NOMO-1 treated with DMSO at 0.1 percent for 48 hours (cell line): ENCODE measurements at regions not wholly inside any gene's neighbourhood (a gene's known extent, or its start where the extent isn't known, plus 50 kb on each side); places are given as distances from the start of the nearest gene placed in this dataset.
A peak's percentile ranks its signal among the peaks of the same experiment; 100 is the strongest.
"Not testable (repeated sequence)": the region's sequence is repeated elsewhere in the genome, so short reads cannot be mapped to it uniquely, and the experiment has no call there.

ENCODE experiments used
- DNase-seq: peaks from one replicate; lab custom pipeline; 2025; ENCODE audit not compliant: unreplicated experiment; lab: John Stamatoyannopoulos, UW

DNA sequence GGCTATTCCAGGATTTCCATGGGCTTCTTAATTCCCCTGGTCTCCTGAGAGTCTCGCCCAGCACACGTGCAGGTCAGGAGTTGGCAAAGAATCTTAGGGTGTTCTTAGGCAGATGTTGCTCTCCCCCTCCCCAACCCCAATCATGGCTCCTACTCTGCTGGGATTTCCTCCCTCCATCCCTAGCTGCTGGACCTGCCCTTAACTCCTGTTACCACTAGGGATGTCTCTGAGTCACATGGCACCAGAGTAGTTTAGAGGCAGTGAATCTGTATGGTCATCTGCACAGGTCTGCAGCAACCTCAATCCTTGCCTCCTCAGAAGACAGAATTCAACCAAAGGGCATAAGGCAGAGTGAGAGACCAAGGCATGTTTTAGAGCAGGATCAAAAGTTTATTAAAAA is 51.8 kb upstream of the CHST3 start:
- no peak for DNase-seq

DNA sequence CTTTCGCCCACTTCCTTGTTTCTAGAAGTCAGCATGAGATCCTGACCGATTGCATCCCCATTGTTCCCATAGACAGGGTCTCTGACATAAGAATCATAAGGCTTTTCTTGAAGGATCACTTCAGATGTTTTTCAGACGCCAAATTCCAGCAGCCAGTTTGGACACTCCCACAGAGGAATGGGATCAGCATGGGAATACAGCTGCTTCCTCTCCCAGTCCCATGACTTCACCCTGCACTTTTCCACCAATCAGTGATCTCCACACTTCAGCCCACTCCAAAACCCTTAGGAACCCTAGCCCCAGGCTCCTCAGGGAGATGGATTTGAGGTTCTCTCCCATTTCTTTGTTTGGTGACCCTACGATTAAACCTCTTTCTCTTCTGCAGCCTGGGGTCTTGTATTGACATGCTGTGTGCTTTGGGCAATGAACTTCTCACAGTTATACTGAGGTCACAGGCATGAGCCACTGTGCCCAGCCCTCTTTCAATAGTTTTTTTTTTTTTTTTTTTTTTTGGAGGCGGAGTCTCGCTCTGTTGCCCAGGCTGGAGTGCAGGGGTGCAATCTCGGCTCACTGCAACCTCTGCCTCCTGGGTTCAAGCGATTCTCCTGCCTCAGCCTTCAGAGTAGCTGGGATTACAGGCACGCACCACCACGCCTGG is 52.8 kb upstream of the CHST3 start:
- DNase-seq, result no peak

DNA sequence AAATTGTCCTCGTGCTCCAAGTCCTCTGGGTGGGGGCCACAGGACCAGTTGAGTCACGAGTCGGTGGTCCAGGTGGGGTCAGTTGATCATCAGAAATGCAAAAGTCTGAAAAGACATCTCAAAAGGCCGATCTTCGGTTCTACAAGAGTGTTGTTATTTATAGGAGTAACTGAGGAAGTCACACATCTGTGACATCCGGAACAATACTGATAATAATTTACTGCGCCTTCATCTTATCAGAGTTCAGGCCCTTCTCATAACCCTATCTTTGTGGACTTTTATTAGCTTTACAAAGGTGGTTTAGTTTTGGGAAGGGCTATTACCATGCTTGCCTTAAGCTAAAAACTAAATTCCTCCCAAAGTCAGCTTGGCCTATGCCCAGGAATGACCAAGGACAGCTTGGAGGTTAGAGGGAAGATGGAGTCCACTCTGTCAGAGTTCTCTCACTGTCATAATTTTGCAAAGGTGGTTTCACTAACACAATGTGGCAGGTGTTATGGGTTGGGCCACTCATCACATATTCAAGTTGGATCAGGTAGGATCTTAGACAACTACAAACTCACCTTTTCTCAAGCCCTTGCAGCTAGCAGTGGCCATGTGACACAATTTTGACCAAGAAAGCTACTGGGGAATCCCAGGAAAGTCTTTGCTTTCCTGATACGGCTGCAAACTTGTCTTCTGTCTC is 54.7 kb upstream of the CHST3 start:
- DNase-seq, result peak; percentile 64

DNA sequence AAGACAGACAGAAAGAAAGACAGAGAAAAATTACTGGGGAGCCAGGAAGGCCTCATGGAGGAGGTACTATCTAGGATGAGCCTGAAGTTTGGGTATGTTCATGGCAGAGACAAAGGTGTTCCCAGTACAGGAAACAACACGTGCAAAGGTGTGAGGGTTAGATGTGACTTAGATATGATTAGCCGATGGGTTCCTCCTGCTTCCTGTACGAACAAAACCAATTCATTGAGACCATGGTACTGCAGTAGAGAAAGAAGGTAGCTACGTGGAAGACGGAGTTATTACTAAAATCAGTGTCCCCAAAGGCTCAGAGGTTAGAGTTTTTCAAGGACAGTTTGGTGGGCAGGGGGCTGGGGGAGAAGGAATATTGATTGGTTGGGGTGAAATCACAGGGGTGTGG is 55.2 kb upstream of the CHST3 start:
- DNase-seq, result no peak

DNA sequence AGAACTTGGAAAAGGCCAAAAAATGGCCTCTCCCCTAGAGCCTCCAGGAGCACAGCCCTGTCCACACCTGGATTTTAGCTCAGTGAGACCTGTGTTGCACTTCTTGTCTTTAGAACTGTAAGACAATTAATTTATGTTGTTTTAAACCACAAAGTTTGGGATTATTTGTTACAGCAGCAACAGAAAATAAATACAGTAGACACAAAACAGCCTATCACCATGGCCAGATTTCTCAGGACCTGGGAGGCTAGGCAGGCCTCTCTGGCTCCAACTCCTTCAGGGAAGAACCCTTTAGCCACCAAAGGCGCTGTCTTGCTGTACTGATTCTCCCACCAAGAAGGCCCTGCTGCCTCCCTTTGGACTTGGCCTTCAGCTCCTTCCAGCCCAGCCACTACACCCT is 54.1 kb upstream of the PSAP start:
- DNase-seq, result no peak

DNA sequence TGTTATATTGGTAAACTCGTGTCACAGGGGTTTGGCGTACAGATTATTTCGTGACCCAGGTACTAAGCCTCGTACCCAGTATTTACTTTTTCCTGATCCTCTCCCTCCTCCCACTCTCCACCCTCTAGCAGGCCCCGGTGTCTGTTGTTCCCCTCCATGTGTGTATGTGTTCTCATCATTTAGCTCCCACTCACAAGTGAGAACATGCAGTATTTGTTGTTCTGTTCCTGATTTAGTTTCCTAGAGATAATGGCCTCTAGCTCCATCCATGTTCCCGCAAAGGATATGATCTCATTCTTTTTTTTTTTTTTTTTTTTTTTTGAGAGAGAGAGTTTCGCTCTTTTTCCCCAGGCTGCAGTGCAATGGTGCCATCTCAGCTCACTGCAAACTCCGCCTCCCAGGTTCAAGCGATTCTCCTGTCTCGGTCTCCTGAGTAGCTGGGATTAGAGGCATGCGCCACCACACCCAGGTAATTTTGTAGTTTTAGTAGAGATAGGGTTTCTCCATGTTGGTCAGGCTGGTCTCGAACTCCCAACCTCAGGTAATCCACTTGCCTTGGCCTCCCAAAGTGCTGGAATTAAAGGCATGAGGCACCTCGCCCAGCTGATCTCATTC is 52.7 kb upstream of the PSAP start:
- DNase-seq, result not testable (repeated sequence)

DNA sequence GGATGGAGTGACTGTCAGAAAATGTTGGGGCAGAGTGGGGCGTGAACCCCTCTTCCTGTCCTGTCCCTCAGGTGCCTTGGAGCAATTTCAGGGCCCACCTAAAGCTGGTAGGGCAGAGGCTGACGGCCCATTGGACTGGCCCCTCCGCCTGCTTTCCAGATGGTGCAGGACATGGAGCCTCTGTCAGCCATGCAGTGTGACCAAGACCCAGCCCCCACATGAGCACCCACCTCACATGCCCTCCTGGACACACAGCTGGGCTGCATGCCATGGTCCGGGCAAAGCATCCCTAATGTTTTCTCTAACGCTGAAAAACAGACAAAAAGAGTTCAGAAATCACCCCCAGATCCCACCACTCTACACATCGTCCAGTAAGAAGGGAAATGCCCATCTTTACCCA is 51.3 kb upstream of the PSAP start:
- DNase-seq, result no peak
